SKM-1 (cell line): ENCODE measurements at regions not wholly inside any gene's neighbourhood (a gene's known extent, or its start where the extent isn't known, plus 50 kb on each side); places are given as distances from the start of the nearest gene placed in this dataset.
"Not testable (repeated sequence)": the region's sequence is repeated elsewhere in the genome, so short reads cannot be mapped to it uniquely, and the experiment has no call there.

ENCODE experiments used
- DNase-seq: peaks from one replicate; lab custom pipeline; 2025; ENCODE audit not compliant: unreplicated experiment; lab: John Stamatoyannopoulos, UW

DNA sequence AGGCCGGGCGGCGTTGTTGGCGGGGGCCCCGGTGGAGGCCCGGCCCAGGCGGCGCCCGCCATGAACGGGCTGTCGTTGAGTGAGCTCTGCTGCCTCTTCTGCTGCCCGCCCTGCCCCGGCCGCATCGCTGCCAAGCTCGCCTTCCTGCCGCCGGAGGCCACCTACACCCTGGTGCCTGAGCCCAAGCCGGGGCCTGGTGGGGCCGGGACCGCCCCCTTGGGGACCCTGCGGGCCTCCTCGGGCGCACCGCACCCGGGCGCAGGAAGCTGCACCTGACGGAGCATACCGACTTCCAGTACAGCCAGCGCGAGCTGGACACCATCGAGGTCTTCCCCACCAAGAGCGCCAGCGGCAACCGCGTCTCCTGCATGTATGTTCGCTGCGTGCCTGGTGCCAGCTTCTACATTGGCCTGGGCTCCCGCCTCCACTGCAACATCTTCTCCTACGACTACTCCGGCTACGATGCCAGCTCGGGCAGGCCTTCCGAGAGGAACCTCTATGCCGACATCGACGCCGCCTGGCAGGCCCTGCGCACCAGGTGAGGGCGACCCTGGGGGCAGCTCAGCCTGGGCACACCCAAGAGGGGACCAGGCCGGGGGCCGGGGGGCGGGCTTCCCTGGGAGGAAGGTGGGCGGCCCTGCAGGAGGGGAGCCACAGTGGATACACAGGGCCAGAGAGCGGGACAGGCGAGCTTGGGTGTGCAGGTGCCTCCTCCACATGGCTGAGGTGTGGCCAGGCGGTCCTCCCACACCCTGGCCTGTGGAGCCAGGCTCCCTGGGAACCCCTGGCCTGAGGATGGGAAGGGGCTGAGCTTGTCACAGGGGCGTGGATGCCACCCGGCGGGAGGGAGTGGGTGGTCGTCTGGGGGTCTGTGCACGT lies 201.6 kb downstream of the USP22 start:
- DNase-seq = not testable (repeated sequence)

DNA sequence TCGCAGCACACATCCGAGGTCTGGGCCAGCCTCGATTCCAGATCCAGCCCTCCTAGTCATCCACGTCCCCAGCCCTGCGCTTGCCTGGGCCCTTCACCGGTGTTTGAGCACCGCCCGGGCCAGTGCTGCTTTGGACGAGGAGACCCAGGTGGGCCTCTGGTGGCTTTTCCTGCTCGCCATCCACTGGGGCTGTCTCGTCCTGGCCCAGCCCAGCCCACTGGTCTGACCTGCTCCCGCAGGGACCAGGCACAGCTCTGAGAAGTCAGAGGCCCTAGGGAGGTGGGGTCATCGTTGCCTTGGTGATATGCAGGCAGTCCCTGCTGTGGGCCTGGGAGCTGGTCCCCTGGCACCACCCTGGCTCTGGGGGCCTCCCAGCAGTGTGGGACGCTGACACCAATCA lies 200.8 kb downstream of the USP22 start:
- not testable (repeated sequence) for DNase-seq

DNA sequence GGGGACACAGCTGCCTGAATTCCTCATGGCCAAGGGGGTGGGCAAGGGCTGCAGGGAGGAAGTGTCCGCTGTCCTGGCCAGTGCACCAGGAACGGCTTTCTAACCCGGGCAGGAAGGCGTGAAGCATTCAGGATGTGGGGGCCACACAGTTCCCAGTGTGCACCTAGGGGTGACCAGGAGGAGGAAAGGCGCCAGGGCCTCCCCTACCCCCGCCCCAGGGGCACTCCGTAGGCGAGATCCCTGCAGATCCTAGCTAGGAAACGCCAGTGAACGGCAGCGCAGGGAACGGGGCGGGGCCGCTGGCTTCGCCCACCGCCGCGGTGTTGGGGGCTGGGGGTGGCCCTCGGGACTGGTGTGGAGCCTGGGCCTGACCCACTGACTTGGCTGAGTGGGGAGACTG lies 199.6 kb downstream of the USP22 start:
- not testable (repeated sequence) for DNase-seq

DNA sequence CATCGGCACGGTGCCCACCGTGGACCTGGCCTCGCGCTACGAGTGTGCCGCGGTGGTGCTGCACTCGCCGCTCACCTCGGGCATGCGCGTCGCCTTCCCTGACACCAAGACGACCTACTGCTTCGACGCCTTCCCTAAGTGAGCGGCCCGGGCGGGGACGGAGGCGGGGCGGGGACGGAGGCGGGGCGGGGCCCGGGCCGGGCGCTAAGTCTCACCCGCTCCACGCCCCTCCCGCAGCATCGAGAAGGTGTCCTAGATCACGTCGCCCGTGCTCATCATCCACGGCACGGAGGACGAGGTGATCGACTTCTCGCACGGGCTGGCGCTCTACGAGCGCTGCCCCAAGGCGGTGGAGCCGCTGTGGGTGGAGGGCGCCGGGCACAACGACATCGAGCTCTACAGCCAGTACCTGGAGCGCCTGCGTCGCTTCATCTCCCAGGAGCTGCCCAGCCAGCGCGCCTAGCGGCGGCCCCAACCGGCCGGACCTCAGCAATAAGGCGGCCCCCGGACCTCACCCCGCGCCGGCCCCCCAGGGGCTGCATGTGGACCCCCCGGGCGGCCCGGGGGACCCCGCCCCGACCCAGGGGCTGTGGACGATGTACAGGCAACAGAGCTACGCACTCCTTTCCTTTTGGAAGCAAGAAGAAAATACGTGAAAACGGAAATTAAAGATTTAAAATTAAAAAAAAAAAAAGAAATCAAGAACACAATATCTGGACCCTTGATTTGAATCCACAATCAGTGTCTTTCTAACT lies 198.8 kb downstream of the USP22 start:
- DNase-seq = not testable (repeated sequence)

DNA sequence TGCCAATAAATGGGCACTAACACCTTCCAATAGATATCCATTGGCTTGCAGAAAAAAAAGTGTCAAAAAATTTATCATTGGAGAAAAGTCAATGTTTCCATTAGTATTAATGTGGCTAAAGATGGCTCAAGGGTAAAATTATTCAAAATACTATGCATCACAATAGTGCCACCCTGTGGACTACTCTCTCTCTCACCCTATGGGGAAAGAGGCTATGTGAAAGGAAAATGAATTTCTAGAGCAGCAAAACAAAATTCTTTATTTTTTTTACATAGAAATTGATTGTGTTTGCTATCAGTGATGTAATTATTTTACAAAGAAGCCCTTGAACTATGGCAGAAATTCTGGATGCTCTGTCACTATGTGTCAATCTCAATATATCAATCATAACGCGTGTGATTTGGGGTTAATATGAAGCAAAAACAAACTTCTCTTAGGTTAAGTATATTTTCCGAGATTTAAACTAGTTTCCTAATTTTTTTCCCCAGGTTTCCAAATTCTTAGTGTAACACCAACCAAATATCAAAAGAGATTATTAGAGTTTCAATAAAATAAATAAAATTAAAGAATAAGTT lies 193.9 kb downstream of the USP22 start:
- DNase-seq = not testable (repeated sequence)

DNA sequence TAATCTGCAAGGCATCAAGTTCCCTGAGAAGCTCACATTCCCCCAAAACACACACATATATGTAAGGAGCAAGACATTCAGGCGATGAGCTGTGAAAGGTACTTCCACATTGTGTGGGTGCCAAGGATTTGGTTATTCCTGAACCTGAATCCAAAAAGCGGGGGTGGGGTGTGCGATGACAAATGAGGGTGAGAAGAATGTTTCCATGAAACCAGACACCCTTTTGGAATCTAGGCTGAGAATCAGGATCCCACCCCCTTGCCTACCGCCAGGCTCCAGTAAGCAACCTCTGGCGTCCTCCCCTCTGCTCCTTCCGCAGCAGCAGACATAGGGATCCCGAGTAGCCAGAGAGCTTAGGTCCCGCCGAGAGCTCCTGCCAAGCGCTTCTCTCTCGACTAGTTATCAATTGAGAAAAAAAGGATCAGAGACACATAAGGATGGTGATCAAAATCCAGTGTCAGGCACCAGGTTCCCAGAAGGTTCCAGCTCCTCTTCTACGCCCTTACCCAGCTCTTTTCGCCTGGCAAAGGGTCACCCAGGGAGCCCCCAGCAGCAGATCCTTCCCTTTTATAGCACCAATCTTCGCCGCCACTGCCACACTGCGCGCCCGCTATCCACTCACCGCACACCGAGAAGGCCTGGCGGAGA lies 191.1 kb downstream of the USP22 start:
- DNase-seq = not testable (repeated sequence)

DNA sequence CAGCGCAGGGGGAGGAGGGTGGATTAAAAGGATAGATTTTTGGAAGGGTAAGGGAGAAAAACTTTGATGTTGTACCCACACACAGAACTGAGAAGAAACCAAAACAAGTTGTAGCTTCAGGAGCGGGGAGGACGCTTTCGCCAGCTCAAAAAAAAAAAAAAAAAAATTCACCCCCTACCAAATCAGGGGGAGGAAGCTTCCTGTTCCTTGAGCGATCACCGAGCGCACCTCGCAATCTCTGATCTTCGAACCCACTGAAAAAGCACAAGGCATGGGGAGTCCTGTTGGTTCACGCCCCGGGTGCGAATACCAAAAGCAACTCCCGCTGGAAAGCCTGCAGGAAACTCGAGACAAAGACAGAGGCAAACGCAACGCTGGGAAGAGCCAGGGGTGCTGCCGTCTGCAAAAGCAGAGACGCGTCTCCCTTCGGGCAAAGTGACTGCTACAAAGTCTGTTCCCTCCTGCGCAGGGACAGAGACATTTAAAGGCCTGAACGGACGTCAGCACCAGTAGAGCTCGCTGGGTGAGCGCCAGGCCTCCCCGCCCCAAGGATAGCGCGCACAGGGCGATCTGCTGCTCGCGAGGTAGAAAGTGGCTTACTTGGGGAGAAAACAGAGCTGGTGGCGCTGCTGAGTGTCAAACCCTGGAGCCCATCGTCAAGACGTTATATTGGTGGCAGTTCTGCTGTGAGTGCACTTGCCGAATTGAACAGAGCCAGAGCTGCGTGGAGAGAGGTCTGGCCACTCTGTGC lies 190.4 kb downstream of the USP22 start:
- no peak for DNase-seq

DNA sequence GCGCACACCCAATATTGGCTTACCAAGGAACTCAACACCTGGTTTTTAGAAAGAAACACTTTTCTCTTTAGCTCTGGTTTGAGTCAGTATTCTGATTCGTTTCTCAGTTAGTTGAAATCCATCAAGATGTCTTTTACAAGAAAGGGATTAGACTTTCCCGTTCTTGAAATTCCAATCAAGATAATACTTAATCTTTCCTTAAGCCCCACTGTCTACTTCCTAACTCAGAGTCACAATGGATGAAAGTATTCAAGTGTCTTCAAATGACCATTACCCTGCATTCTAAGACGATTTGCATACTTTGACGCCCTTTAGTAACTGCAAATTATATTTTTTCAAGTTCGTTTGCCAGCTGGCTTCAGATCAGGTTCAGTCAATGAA lies 189.8 kb downstream of the USP22 start:
- DNase-seq = no peak

DNA sequence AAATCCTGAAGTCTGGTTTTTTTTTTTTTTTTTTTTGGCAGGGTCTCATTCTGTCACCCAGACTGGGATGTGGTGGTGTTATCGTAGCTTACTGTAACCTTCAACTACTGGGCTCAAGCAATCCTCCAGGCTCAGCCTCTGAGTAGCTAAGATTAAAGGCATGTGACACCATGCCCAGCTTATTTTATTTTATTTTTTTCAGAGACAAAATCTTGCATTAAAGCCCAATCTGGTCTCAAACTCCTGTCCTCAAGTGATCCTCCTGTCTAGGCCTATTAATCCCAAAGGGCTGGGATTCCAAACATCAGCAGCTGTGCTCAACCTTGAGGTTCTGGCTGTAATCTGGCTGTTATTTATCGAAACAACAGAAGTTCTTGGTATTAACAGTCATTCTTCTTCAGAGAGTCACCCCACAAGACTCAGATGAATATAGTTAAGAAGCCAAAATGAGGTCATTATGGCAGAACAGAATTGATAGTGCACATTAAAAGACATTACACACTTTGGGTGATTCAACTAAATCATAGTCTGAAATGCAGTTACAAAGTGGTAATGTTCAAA lies 186.8 kb downstream of the USP22 start:
- DNase-seq = not testable (repeated sequence)

DNA sequence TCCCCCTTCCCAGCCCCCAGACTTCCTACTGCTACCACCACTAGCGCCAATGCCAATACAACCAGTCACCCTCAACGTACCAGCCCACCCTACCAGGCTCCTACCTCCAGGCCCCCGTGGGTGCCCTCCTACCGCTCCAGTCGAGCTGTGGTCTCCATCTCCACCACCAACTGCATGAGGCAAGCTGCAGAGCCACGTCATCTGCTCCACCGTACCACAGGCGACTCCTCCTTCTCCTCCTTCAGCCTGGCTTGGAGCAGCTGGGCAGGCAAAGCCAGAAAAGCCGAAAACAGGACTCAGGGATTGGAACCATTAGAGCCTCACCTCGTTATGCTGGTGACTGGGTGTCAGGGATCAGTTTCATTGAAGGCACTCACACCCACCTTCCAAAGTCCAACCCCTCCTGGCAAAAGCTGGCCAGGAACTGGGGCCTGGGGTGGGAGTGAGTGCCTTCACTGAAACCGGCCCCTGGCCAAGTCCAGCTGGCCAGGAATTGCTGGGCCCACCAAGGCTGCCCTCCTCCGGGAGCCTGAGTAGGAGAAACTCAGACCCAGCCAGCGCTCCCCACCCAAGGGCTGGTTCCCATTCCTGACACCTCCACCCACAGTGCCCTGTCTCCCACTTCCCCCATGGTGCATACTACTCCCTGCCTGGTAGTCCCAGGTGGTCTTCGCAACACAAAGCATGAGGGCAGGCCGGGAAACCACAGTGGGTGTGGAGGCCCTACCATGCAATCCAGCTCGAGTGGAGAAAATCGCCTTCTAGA lies 176.2 kb downstream of the USP22 start:
- DNase-seq = not testable (repeated sequence)

DNA sequence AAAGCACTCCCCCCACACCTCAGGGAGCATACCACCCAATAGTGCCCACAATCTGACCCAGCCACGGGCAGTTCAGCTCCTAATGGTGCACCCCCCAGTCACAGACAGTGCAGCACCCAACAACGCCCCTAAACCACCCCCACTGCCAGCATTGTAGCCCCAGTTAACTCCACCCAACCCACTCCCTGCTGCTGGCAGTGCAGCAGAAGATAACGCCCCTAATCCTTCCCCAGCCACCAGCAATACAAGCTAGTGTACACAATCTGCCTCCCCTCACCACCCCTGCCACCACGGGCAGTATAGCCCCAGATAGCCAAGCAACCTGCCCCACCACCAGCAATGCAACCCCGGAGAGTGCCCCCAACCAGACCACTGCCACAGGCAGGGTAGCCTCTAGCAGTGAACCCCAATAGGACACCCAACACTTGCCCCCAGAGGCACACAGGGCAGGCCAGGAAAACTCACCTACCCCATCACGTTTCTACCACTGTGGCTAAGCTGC lies 175.3 kb downstream of the USP22 start:
- not testable (repeated sequence) for DNase-seq

DNA sequence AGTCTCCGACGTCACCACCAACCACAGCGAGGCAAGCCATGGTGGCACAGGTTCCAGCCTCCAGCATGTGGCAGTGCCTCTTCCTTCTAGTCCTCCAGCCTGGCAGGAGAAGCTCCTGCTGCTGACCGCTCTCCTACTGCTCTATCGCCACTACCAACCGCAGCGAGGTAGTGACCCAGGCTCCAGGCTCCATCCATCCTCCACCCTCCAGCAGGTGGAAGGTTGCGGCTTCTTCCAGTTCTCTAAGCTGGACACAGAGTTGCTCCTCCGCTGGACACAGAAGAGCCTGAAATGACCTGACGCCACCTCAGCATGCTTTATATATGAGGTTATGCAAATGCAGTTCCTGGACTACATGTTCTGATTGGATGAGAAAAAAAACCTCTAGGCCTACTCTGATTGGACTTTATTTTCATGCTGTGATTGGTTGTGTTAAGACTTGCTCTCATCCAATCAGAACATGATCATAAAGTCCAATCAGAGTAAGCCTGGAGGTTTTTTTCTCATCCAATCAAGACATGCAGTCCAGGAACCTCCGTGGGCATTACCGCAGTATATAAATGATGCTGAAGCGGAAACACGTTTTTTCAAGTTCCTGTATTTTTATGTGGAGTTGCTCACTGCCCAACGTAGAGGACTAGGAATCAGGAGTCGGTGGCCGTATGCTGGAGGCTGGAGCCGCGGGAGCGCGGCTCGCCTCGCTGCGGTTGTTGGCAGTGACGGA lies 174.7 kb downstream of the USP22 start:
- DNase-seq = not testable (repeated sequence)

DNA sequence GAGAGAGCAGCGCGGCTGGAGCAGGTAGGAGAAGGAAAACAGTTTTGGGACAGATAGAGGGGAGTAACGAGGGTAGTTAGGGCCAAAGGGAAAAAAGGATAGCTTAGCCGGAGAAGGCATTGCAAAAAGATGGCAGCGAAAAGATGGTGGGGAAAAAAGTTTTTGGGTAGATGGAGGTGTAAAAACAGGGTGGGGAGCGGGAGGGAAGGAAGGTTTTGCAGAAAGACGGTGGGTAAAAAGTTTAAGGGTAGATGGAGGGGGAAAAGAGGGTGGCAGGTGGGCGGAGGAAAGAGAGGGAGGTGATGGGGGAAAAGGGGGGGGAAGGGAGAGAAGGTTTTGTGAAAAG lies 174.2 kb downstream of the USP22 start:
- DNase-seq = not testable (repeated sequence)

DNA sequence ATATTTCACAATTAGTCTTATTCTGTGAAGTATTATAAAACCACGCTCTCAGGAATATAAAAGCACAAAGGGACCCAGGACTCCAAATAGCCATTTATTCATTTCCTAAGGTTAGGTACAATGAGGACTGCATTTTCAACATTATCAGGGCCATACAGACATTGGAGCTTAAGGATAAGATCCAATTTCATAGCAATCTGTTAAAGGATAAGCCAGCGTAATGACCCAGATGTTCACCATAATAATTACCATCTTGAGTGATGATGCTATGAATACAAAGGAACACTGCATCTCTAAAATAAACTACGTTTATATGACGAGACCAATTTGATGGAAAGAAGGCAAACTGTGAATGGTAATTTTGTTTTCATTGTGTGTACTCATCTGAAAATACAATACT lies 169.6 kb downstream of the USP22 start:
- DNase-seq = not testable (repeated sequence)

DNA sequence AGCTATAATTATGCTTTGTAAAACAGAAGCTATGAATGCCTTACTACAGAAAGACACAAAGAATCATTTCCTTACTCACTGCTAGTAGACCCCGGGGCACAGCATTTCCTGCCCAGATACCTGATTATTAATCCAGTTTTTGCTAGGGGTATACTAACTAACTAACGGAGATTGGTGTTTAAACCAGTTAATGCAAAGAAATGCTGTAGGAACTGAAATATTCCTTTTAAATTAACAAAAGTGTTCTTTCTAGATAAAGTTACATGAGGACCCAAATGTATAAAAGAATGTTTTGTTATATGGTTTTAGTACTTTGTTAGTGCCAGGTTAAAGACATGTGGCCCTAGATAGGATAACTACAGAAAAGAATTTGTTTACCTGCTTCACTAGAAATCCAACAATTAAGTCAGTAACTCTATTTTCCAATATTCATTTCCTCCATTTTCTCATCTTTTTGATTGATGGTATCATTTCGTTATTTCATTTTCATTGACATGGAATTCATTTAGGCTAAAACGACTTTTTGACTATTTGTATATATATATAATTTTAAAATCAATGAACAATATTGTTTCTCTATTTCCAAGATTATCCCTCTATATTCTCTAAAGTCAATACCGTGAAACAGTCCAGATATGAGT lies 169.0 kb downstream of the USP22 start:
- not testable (repeated sequence) for DNase-seq

DNA sequence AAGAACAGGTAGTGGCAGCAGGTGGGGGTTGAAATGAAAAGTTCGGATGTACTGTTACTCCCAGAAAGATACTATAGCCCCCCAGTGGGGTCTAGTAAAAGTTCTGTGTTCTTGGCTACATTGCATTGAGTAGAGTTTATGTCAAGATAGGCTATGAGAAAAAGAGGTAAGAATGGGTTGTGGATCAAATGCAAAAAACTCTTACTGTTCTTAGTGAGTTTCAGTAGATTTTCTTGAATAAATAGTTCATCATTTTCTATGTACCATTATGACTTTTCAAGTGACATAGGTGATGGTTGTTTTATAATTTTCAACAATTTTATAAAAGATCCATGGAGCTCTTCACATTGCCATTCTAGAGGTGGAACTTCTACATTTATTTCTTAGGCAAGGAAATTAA lies 165.4 kb downstream of the USP22 start:
- DNase-seq = not testable (repeated sequence)

DNA sequence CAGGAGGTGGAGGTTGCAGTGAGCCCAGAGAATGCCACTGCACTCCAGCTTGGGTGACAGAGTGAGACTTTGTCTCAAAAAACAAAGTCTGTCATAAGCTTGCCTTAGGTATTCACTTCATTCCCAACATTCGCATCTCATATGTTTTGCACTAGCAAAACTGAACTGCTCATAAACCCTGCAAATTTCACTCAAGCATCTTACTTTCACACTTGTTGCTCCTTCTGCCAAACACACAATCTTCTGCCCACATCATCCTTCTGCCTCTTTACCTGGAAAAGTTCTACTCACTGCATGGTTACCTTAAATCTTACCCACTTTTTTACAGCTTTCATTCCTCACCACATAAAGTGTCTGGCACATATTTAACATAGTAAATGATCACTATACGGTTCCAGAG lies 152.5 kb downstream of the USP22 start:
- no peak for DNase-seq

DNA sequence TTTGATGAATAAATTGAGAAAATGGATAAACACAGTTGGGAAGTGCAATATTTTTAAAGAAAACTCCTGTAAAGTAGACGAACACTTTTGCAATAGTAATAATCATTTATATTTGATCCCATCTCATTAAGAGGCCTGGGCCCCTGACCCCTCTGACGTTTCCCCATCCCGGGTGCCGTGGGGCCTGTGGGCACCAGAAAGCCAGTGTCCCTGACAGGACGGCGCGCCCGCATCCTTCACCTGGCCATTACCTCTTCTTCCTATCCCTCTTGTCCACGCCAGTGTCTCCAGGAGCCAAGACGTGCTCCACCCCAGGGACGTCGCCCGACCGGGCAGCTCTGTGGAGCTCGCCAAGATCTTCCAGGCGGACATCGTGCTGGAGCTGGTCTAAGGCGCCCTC lies 147.4 kb downstream of the USP22 start:
- not testable (repeated sequence) for DNase-seq
